ENCODE measurements at regions not wholly inside any gene's neighbourhood (a gene's known extent, or its start where the extent isn't known, plus 50 kb on each side); places are given as distances from the start of the nearest gene placed in this dataset.

GRCh38 chr7:11315666-11316258 is 342.1 kb downstream of the PHF14 start:
- TF ChIP-seq EP300 (IDR thresholded peaks at IDR 0.05; ENCODE audit: borderline replicate concordance) (no peak), CEBPB (IDR thresholded peaks at IDR 0.05) (no peak), FOXM1 (IDR thresholded peaks at IDR 0.05; ENCODE audit: borderline replicate concordance, low read depth) (no peak), USF1 (IDR thresholded peaks at IDR 0.05) (no peak), CREB1 (IDR thresholded peaks at IDR 0.05; ENCODE audit: low read depth) (no peak), TAF1 (IDR thresholded peaks at IDR 0.05; ENCODE audit: low read depth) (no peak)
- TF ChIP-seq, protein P1, sequence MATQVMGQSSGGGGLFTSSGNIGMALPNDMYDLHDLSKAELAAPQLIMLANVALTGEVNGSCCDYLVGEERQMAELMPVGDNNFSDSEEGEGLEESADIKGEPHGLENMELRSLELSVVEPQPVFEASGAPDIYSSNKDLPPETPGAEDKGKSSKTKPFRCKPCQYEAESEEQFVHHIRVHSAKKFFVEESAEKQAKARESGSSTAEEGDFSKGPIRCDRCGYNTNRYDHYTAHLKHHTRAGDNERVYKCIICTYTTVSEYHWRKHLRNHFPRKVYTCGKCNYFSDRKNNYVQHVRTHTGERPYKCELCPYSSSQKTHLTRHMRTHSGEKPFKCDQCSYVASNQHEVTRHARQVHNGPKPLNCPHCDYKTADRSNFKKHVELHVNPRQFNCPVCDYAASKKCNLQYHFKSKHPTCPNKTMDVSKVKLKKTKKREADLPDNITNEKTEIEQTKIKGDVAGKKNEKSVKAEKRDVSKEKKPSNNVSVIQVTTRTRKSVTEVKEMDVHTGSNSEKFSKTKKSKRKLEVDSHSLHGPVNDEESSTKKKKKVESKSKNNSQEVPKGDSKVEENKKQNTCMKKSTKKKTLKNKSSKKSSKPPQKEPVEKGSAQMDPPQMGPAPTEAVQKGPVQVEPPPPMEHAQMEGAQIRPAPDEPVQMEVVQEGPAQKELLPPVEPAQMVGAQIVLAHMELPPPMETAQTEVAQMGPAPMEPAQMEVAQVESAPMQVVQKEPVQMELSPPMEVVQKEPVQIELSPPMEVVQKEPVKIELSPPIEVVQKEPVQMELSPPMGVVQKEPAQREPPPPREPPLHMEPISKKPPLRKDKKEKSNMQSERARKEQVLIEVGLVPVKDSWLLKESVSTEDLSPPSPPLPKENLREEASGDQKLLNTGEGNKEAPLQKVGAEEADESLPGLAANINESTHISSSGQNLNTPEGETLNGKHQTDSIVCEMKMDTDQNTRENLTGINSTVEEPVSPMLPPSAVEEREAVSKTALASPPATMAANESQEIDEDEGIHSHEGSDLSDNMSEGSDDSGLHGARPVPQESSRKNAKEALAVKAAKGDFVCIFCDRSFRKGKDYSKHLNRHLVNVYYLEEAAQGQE (IDR thresholded peaks at IDR 0.05; ENCODE audit: low read depth) = no peak

Data from Ishikawa (cell line).